PFSK-1 (cell line): ENCODE measurements at regions not wholly inside any gene's neighbourhood (a gene's known extent, or its start where the extent isn't known, plus 50 kb on each side); places are given as distances from the start of the nearest gene placed in this dataset.

Experiments
- FOXP2 ChIP-seq: optimal IDR thresholded peaks from 2 replicates; pipeline ENCODE3; 2011; ENCODE audit warnings: borderline replicate concordance, control low read depth, inconsistent platforms; ENCODE audit not compliant: insufficient read depth; ENCODE audit errors: extremely low read length, extremely low read depth
- POLR2AphosphoS5 ChIP-seq: IDR thresholded peaks from 2 replicates; pipeline ENCODE4 v1.6.1; 2012; ENCODE audit warnings: low read depth, mild to moderate bottlenecking, control low read depth, low read length, moderate library complexity
- REST ChIP-seq, 2 experiments: IDR thresholded peaks; 2 replicates each; pipeline versions ENCODE4 v1.6.1 to v1.8.0; 2011 to 2012; ENCODE audit warnings: low read depth in 2 of 2, low read length in 2 of 2, control low read depth in 1 of 2, inconsistent platforms in 1 of 2, mild to moderate bottlenecking in 1 of 2, moderate library complexity in 1 of 2; ENCODE audit not compliant: insufficient read depth in 1 of 2
- SIN3A ChIP-seq: IDR thresholded peaks from 2 replicates; pipeline ENCODE4 v1.6.1; 2012; ENCODE audit warnings: mild to moderate bottlenecking, low read length, moderate library complexity, borderline replicate concordance; ENCODE audit not compliant: insufficient read depth
- TAF1 ChIP-seq: IDR thresholded peaks from 2 replicates; pipeline ENCODE4 v1.6.1; 2012; ENCODE audit warnings: low read length, control low read depth, borderline replicate concordance; ENCODE audit not compliant: insufficient read depth

- TF ChIP-seq POLR2AphosphoS5 (no peak), SIN3A (no peak), FOXP2 (no peak), TAF1 (no peak), REST (IDR thresholded peaks at IDR 0.05; ENCODE audit: insufficient read depth in 1 of 2, low read depth in 2 of 2, low read length in 2 of 2) (no peak)
Observed at GRCh38 chr14:47857646-47858045, 182.2 kb upstream of the MDGA2 start.

GRCh38 chr14:47852278-47852677 lies 176.9 kb upstream of the MDGA2 start:
- TF ChIP-seq REST (IDR thresholded peaks at IDR 0.05; ENCODE audit: insufficient read depth in 1 of 2, low read depth in 2 of 2, low read length in 2 of 2) (no peak), FOXP2 (no peak), POLR2AphosphoS5 (no peak), SIN3A (no peak), TAF1 (no peak)

- TF ChIP-seq TAF1, result no peak
- TF ChIP-seq FOXP2, result no peak
- TF ChIP-seq REST (IDR thresholded peaks at IDR 0.05; ENCODE audit: insufficient read depth in 1 of 2, low read depth in 2 of 2, low read length in 2 of 2), result no peak
- TF ChIP-seq SIN3A, result no peak
- TF ChIP-seq POLR2AphosphoS5, result no peak
Observed at GRCh38 chr14:47846008-47846407, 170.6 kb upstream of the MDGA2 start.

- no peak for TF ChIP-seq SIN3A
- no peak for TF ChIP-seq FOXP2
- TF ChIP-seq TAF1, result no peak
- no peak for TF ChIP-seq POLR2AphosphoS5
- TF ChIP-seq REST (IDR thresholded peaks at IDR 0.05; ENCODE audit: insufficient read depth in 1 of 2, low read depth in 2 of 2, low read length in 2 of 2), result no peak
Observed at GRCh38 chr14:47843236-47843635, 167.8 kb upstream of the MDGA2 start.

- TF ChIP-seq POLR2AphosphoS5 (no peak), FOXP2 (no peak), SIN3A (no peak), REST (IDR thresholded peaks at IDR 0.05; ENCODE audit: insufficient read depth in 1 of 2, low read depth in 2 of 2, low read length in 2 of 2) (no peak), TAF1 (no peak)
Observed at GRCh38 chr14:47833011-47833410, 157.6 kb upstream of the MDGA2 start.
